ENCODE measurements at regions not wholly inside any gene's neighbourhood (a gene's known extent, or its start where the extent isn't known, plus 50 kb on each side); places are given as distances from the start of the nearest gene placed in this dataset.

DNA sequence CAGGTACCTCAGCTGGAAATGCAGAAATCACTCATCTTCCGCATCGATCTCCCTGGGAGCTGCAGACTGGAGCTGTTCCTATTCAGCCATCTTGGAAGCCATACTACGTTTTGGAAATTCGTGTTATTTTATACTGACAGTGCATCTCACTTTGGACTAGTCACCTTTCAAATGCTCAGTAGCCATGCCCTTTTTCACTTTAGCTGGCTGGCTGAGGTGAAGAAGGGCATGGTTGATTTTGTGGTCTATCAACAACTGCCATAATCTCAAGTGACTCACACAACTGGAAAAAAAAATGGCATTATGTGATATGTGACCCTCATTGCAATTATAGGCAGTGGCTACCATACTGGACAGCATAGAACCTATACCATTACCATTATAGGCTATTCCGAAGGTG lies 100.5 kb downstream of the CCDC71L start:
- no peak for TF ChIP-seq POLR2A (IDR thresholded peaks at IDR 0.05)
- TF ChIP-seq, protein P1, sequence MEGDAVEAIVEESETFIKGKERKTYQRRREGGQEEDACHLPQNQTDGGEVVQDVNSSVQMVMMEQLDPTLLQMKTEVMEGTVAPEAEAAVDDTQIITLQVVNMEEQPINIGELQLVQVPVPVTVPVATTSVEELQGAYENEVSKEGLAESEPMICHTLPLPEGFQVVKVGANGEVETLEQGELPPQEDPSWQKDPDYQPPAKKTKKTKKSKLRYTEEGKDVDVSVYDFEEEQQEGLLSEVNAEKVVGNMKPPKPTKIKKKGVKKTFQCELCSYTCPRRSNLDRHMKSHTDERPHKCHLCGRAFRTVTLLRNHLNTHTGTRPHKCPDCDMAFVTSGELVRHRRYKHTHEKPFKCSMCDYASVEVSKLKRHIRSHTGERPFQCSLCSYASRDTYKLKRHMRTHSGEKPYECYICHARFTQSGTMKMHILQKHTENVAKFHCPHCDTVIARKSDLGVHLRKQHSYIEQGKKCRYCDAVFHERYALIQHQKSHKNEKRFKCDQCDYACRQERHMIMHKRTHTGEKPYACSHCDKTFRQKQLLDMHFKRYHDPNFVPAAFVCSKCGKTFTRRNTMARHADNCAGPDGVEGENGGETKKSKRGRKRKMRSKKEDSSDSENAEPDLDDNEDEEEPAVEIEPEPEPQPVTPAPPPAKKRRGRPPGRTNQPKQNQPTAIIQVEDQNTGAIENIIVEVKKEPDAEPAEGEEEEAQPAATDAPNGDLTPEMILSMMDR (IDR thresholded peaks at IDR 0.05): no peak
- TF ChIP-seq EP300 (IDR thresholded peaks at IDR 0.05; ENCODE audit: low read depth): no peak
- no peak for TF ChIP-seq POLR2AphosphoS5 (IDR thresholded peaks at IDR 0.05)
